Activated T-cell treated with anti-CD3 and anti-CD28 coated beads, Interleukin-2, amount 50 U/mL, for 48 hours (primary cell): ENCODE measurements at regions not wholly inside any gene's neighbourhood (a gene's known extent, or its start where the extent isn't known, plus 50 kb on each side); places are given as distances from the start of the nearest gene placed in this dataset.
"Not testable (repeated sequence)": the region's sequence is repeated elsewhere in the genome, so short reads cannot be mapped to it uniquely, and the experiment has no call there.

Source experiments
- DNase-seq, 2 experiments: peaks; one replicate each; pipeline ENCODE4 v3.0.0-alpha.2; 2020

DNA sequence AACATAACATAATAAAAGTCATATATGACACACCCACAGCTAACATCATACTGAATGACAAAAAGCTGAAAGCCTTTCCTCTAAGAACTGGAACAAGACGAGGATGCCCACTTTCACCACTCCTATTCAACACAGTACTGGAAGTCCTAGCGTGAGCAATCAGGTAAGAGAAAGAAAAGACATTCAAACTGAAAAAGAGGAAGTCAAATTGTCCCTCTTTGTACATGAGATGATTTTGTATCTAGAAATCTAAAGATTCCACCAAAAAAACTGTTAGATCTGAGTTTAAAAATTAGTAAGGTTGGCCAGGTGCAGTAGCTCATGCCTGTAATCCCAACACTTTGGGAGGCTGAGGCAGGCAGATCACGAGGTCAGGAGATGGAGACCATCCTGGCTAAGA is 70.1 kb upstream of the PROKR2 start:
- not testable (repeated sequence) for DNase-seq

DNA sequence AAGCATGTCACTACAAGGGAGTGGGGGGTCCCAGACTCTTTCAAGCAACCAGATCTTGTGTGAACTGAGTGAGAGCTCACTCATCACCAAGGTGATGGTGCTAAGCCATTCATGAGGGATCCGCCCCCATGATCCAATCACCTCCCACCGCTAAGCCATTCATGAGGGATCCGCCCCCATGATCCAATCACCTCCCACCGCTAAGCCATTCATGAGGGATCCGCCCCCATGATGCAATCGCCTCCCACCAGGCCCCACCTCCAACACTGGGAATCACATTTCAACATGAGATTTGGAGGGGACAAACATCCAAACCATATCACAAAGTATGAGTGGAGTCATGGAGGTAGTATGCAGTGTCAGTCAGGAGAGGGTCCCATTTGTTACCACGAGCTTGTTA is 64.8 kb upstream of the PROKR2 start:
- DNase-seq = not testable (repeated sequence)

DNA sequence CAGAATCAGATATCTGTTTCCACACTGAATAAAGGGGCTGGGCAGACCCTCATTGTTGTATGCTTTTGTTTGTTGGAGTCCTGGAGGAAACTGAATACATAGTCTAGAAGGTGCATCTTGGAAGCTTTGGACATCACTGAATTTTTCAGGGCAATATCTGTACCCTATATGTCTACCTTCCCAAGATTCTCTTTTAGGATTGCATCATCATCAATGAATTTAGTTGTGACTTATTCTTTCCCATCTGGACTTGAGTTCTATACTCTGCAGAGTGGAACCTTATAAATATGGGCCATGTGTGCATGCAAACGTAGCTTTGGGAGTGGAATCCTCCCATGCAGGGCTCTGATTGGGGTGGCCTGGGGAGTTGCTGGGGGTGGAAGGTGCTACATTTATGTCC is 60.7 kb upstream of the PROKR2 start:
- DNase-seq = no peak

DNA sequence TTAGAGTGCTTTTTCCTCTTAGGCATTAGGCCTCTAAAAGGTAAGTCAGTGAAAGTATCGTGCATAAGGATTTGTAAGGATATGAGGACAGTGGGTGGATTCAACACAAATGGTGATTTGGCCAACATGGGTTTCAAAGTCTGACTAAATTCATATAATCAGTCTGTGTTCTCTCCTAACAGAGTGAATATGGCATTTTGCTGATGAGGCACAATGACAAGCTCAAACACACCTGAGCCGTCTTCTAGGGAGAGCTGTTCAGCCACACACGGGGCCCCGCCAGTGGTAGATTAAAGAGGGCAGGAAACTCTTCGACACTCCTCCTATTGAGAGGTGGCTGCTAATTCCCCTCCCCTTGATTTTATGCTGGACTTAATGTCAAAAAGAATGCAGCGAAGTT is 59.5 kb upstream of the PROKR2 start:
- DNase-seq = no peak

DNA sequence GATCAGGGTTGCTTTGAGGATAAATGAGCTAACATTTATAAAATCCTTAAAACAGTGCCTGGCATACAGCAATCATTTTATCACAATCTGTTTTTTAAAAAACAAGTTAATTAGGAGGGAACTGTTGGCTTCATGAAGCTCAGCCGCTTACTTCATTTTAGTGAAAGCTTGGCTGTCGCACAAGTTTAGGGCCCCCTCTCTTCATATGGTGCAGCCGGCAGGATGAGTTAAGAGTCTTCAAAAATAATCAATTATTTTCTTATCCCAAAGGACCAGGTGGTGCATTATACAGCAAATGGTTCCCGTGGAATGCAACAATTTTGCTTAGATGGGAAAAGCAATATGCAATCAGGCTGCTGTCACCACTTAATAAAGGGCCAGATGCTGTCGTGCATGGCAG is 57.4 kb upstream of the PROKR2 start:
- DNase-seq = no peak

DNA sequence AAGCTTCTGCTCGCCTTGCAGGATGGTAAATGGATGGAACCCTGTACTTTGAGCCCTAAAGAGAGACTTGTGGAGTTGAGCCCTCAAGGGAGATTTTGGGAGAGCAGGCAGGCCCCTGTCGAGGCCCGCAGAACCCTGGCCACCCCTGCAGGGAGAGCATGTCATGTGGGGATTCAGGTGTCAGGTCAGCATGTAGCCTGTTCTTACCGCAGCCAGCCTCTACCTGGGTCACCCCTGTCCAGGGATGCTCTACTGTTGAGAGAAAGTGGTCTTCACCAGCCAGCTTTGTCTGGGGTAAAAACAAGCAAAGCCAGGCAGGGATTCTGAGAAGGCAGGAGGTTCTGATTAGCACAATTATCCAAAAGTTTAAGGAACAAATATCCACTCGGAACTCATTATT is 55.6 kb upstream of the PROKR2 start:
- no peak for DNase-seq

DNA sequence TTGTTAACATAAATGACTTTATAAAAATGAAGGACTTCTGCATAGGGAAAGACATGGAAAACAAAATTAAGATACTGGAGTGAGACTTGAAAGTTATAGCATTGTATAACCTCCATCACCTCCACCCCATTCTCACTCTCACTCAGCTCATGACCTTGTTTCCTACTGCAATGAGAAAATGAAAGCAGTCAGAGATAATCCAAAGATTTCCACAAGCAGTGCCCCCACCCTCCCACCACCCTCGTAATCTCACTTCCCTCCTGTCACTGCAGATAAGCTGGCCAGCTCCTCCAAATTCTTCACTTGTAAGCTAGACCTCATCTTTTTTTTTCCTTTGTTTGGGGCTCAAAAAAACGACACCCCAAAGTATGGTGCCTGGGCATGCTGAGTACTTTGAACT is 52.9 kb upstream of the PROKR2 start:
- DNase-seq = no peak
